ENCODE measurements at regions not wholly inside any gene's neighbourhood (a gene's known extent, or its start where the extent isn't known, plus 50 kb on each side); places are given as distances from the start of the nearest gene placed in this dataset.

- ATAC-seq: no peak
These were observed 337.6 kb upstream of the TRIB2 start for GRCh38 chr2:12379143-12379542.

DNA sequence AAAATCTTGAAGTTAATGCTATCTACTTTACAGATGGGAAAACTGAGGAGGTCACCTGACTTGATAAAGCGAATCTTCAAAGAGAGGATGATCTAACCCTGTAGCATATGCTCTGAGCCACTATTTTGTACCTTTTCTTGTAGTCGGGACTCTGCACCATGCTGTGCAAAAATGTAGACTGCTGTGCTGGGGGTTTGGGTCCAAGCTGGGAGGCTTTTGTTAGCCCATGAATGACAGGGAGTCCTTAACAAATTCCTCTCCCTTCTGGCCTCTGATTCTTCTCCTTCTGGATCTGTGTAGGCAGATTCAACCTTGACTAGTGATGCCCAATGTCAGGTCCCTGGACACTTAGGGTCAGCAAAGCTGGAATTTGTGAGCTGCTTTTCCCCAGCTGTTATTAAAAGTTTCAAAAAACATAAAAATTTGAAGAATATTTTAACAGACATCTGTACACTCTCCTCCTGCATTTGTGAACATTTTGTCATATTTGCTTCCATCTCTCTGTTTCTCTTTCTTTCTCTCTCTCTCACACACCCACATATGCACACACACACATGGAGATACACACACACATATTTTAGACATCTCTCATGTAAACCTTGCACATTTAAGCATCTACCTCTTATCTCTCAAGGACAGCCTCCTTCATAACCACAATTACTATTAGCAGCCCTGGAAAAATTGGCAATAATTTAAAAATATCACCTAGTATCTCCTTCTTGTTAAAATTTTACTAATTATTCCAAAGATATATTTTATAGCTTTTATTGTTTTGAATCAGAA, 335.0 kb upstream of the TRIB2 start:
- ATAC-seq: no peak

DNA sequence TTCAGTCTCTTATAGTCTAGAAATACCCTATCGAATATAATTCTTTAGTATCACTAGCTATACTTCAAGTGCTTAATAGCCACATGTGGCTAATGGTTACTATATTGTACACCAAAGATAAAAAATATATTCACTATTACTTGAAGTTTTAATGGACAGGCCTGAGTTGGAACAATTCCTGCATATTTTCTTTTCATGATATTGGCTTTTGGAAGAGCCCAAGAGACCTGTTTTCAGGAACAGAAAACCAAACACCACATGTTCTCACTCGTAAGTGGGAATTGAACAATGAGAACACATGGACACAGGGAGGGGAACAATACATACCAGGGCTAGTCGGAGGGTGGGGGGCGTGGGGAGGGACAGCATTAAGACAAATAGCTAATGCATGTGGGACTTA, 334.4 kb upstream of the TRIB2 start:
- no peak for ATAC-seq

DNA sequence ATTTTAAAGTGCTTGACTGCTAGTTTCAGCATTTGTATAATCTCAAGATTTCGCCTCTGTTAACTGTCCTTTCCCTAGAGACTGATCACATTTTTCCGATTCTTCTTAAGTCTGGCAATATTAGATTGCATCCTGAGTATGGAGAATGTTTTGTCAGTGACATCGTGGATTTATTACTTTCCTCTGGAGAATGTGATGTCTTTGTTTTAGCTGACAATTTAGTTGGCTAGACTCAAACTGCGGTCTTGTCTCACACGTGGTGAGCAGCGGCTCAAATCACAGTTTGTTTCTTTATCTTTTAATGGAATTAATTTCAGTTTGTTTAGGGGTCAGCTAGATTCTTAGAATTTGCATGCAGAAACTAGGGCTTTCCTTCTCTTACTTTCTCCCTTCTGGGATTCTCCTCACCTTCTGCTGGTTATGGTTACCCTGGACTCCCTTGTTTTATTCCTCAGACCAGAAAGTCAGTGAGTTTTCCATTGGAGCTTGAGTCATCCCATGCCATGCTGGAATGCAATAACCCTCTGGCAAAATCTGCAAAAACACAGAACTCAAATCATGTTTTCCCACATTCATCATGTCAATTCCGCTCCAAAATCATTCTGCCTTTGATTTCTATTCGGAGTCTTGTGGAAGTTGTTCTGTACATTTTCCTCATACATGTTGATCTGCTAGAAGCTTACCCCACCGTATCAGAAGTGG, 327.2 kb upstream of the TRIB2 start:
- ATAC-seq: no peak

- no peak for ATAC-seq
These were observed 325.6 kb upstream of the TRIB2 start for GRCh38 chr2:12391116-12391515.

DNA sequence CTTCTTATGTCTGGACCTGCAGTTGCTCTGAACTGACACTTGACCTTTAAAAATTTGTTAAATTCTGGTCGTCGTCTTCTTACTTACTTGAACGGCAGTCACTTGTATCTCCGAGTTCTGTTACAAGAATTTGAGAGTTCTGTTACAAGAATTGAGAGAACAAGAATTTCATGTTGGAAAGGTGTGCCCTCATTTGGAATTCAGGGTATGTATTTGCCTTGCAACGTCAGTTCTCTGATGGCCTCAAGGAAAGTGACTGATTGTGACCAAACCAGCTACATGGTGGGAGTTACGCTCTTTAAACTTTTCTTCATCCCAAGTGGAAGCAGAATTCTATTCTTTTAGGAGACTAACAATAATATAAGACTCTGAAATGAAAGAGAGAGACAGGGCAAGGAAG, 320.0 kb upstream of the TRIB2 start:
- ATAC-seq: no peak

GRCh38 chr2:12397854-12398253, 318.9 kb upstream of the TRIB2 start:
- no peak for ATAC-seq

GRCh38 chr2:12399240-12399639, 317.5 kb upstream of the TRIB2 start:
- no peak for ATAC-seq

DNA sequence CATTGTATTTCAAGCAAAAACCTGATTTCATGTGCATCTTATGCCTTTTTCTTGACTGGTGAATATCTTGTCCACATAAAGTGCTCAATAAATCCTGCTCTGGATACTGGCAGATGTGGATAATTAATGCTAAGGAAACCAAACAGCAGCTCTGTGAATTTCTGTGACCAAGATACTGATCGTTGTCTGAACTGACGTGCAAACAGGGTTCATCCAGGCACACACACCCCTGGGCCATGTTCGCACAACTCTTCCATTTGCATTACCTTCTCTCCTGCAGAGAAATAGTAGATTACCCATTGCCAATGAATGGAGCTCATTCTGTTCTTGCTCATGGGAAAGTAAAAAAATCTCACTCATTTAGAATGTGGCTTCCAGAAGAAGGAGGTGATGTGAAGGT, 316.2 kb upstream of the TRIB2 start:
- ATAC-seq: no peak

- ATAC-seq: no peak
These were observed 314.1 kb upstream of the TRIB2 start for GRCh38 chr2:12402440-12403139.

DNA sequence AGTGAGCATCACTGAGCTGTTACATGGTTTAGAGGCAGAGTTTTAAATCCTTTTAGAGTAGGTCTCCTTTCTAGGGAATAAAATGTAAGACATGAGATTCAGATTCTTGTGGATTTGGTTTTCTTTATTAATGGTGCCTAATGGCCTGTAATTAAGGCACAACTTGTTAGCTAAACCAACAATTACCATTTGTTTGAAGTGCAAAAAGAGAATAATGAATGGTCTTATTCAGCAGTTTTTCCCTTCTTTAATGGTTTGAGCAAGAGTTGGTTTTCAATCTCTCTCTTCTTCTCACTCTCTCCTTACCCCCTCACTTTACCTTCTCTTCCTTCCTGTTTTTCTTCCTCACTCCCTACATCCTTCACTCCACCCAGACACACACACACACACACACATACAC, 312.2 kb upstream of the TRIB2 start:
- ATAC-seq: no peak

GRCh38 chr2:12407160-12407559, 309.6 kb upstream of the TRIB2 start:
- ATAC-seq: no peak

- ATAC-seq: no peak
These were observed 303.8 kb upstream of the TRIB2 start for GRCh38 chr2:12412898-12413305.

GRCh38 chr2:12415536-12415935, 301.2 kb upstream of the TRIB2 start:
- no peak for ATAC-seq

DNA sequence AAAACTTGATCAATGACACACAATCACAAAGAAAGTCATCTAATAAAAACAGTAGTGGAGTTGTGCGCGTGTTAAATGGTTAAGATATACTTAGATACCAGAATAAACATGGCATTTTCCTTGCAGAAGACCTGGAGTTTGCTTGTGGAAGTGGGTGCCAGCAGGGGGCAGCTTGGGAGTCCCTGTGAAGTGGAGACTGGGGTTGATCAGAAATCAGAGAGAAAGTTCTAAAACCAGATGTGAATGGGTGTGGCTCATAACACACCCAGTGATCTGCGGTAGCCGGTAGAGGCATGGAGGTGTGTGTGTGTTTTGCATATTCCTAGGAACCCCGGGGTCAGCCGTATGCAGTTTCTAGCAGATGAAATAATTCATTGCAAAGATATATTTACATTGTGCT, 300.1 kb upstream of the TRIB2 start:
- ATAC-seq: peak; percentile 44

GRCh38 chr2:12417786-12418185, 298.9 kb upstream of the TRIB2 start:
- ATAC-seq: no peak

GRCh38 chr2:12419803-12420202, 296.9 kb upstream of the TRIB2 start:
- no peak for ATAC-seq

- no peak for ATAC-seq
These were observed 295.7 kb upstream of the TRIB2 start for GRCh38 chr2:12421046-12421445.

DNA sequence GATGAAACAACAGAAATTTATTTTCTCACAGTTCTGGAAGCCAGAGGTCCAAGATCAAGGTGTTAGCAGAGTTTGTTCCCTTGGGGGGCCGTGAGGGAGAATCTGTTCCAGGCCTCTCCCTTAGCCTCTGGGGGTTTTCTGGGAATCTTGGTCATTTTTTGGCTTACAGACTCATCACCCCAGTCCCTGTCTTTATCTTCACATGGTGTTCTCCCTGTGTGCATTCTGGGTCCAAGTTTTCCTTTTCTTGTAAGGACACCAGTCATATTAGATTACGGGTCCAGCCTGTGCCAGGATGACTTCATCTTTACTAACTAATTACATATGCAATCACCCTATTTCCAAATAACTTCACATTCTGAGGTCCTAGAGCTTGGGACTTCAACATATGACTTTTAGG, 292.5 kb upstream of the TRIB2 start:
- no peak for ATAC-seq

GRCh38 chr2:12424809-12425208, 291.9 kb upstream of the TRIB2 start:
- ATAC-seq: no peak

DNA sequence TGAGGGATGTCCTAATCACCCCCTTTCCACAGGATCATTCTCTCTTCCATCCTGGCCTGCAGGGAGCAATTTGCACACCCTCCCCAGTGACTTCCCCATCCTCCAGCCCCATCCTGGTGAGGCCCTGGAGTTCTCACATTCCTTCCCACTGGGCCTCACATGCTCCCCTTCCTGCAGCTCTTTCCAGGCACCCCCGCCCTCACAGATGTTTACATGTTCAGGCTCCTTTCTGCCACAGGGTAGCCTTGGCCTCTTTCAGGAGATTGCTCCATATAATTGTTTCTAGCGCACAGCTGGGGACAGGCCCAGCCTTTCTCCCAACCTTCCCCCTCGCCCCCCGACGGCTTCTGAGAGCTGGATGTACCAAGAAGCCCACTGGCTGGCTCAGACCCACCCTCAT, 288.4 kb upstream of the TRIB2 start:
- ATAC-seq: no peak

DNA sequence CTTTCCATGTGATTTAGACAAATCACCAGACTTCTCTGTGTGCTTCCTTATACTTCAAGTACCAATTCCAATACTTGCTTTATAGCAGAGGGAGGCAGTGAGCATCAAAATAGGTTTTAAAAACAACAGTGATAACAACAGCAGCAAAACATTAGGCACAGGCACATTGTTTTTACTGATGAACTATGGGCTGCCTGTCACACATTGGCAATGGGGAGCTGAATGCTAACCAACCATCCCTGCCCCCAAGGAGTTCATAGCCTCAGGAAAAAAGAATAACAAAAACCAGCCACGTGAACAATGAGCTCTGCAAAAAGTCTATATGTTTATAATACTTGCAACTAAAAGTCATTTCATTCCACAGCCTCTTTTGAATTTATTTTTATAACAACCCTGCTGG, 287.9 kb upstream of the TRIB2 start:
- ATAC-seq: no peak

DNA sequence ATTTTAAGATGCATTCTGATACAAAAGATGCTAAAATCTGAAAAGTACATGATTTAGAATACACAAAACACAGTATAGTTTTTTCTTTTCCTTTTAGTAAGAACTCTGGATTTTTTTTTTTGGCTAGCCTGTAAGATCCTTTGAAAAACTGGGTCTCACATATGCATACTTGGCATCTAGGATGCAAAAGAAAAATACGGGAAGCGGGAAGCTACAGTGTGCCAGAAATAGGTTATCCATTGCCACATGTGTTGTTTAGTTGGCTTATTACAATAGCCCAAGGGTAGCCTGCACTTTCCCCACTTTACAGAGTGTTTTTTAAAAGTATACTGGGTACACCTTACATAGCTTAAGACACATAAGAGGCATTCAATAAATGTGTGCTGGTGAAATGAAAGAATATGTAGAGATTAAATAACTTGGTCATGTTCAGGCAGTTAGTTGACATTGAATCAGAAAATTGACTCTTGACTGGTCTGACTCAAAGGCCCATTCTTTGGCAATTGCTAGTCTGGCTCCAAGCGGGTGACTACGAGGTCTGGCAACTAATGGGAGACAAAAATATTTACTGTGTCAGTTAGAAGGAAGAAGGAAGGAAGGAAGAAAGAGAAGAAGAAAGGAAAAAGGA, 286.8 kb upstream of the TRIB2 start:
- ATAC-seq: peak; percentile 67
